B cell (primary cell): ENCODE measurements at regions not wholly inside any gene's neighbourhood (a gene's known extent, or its start where the extent isn't known, plus 50 kb on each side); places are given as distances from the start of the nearest gene placed in this dataset.
A peak's percentile ranks its signal among the peaks of the same experiment; 100 is the strongest.

Experiments
- ATAC-seq: fragments of 200-7000 bp; cut with Tn5 transposase; one replicate; pipeline ENCODE4 v1.10.0; 2021; ENCODE audit warnings: low read depth, mild to moderate bottlenecking, moderate number of reproducible peaks, moderate library complexity
- CTCF ChIA-PET: fragments of 350-600 bp; sonication (Branson Sonifier 250); formaldehyde crosslinking; loops from one replicate; lab custom pipeline; 2021; ENCODE audit warnings: antibody characterized with exemption, inconsistent platforms; lab: Charles Lee
- POLR2A ChIA-PET: fragments of 350-600 bp; sonication (Branson Sonifier 250); formaldehyde crosslinking; loops from one replicate; lab custom pipeline; 2021; ENCODE audit warnings: antibody characterized with exemption; lab: Charles Lee
- DNase-seq: peaks from one replicate; pipeline ENCODE4 v3.0.0; 2013
- H2AFZ ChIP-seq: 2 replicates; pipeline ENCODE4 v1.6.1; 2012; ENCODE audit warnings: mild to moderate bottlenecking, low read depth, low read length; ENCODE audit not compliant: insufficient read depth, poor library complexity, severe bottlenecking
- H3K27ac ChIP-seq, 2 donors: 1 replicate in 1 of 2; 2 replicates in 1 of 2; pipeline ENCODE4 v1.5.1; 2012 to 2013; ENCODE audit warnings: low read length in 2 of 2, mild to moderate bottlenecking in 2 of 2, moderate library complexity in 1 of 2
- H3K27me3 ChIP-seq, 4 experiments: fragments of 200-600 bp in 1 of 4; sonication (generic) in 1 of 4; replicated peaks in 1 of 4; 1 replicate in 2 of 4; 2 replicates in 2 of 4; pipeline versions ENCODE4 v1.6.1 to v1.7.0; 2013 to 2016; ENCODE audit warnings: low read length in 3 of 4, mild to moderate bottlenecking in 2 of 4, mixed read lengths in 1 of 4, moderate library complexity in 1 of 4; ENCODE audit not compliant: insufficient read depth in 4 of 4, control insufficient read depth in 3 of 4; ENCODE audit errors: control extremely low read depth in 1 of 4
- H3K36me3 ChIP-seq, 2 experiments: replicated peaks in 1 of 2; 1 replicate in 1 of 2; 2 replicates in 1 of 2; pipeline versions ENCODE4 v1.6.1 to v1.7.1; 2013; ENCODE audit warnings: low read length in 1 of 2; ENCODE audit not compliant: insufficient read depth in 2 of 2, control insufficient read depth in 1 of 2; ENCODE audit errors: control extremely low read depth in 1 of 2, extremely low read depth in 1 of 2
- H3K4me1 ChIP-seq, 2 donors: fragments of 200-600 bp in 1 of 2; sonication (generic) in 1 of 2; 1 replicate in 1 of 2; 2 replicates in 1 of 2; pipeline versions ENCODE4 v1.5.1 to v1.6.1; 2013 to 2017; ENCODE audit warnings: low read length in 2 of 2; ENCODE audit not compliant: control insufficient read depth in 2 of 2, insufficient read depth in 2 of 2
- H3K4me2 ChIP-seq: replicated peaks from 2 replicates; pipeline ENCODE3; 2012; ENCODE audit warnings: mild to moderate bottlenecking, low read depth, low read length; ENCODE audit not compliant: poor library complexity, severe bottlenecking
- H3K4me3 ChIP-seq, 5 experiments: fragments of 200-600 bp in 1 of 5; sonication (generic) in 1 of 5; 1 replicate in 3 of 5; 2 replicates in 2 of 5; pipeline versions ENCODE4 v1.5.1 to v1.7.0; 2011 to 2016; ENCODE audit warnings: low read length in 4 of 5, mild to moderate bottlenecking in 4 of 5, low read depth in 2 of 5, control low read depth in 1 of 5, moderate library complexity in 1 of 5; ENCODE audit not compliant: insufficient read depth in 1 of 5; ENCODE audit errors: control extremely low read depth in 1 of 5, extremely low read depth in 1 of 5
- H3K79me2 ChIP-seq: fragments of 200-600 bp; sonication (generic); one replicate; pipeline ENCODE4 v1.6.0; 2016; ENCODE audit warnings: low read length; ENCODE audit not compliant: control insufficient read depth, insufficient read depth
- H3K9ac ChIP-seq: fragments of 200-600 bp; sonication (generic); 2 replicates; pipeline ENCODE4 v1.6.1; 2017; ENCODE audit warnings: mild to moderate bottlenecking, low read length, moderate library complexity
- H3K9me3 ChIP-seq, 3 donors: one replicate each; pipeline versions ENCODE4 v1.6.1 to v1.7.1; 2013; ENCODE audit warnings: low read length in 2 of 3; ENCODE audit not compliant: control insufficient read depth in 2 of 3, insufficient read depth in 1 of 3; ENCODE audit errors: control extremely low read depth in 1 of 3
- H4K20me1 ChIP-seq: 2 replicates; pipeline ENCODE4 v1.6.0; 2012; ENCODE audit warnings: mild to moderate bottlenecking, low read length; ENCODE audit not compliant: insufficient read depth, control insufficient read depth, poor library complexity, severe bottlenecking
- H3K27ac Mint-ChIP-seq: one replicate; pipeline ENCODE4 v1.8.0; 2021; ENCODE audit warnings: mixed read lengths
- H3K27me3 Mint-ChIP-seq: one replicate; pipeline ENCODE4 v1.8.0; 2021; ENCODE audit warnings: mixed read lengths
- H3K4me1 Mint-ChIP-seq: one replicate; pipeline ENCODE4 v1.8.0; 2021; ENCODE audit warnings: mixed read lengths
- H3K4me3 Mint-ChIP-seq: one replicate; pipeline ENCODE4 v1.8.0; 2021; ENCODE audit warnings: mixed read lengths
- H3K9me3 Mint-ChIP-seq: one replicate; pipeline ENCODE4 v1.8.0; 2022; ENCODE audit warnings: mixed read lengths; ENCODE audit not compliant: insufficient read depth
- CTCF ChIP-seq: fragments of 200-600 bp; IDR thresholded peaks from one replicate; pipeline ENCODE4 v1.8.0; 2022; ENCODE audit warnings: antibody characterized with exemption, mild to moderate bottlenecking
- EZH2 ChIP-seq: IDR thresholded peaks from 2 replicates; pipeline ENCODE4 v1.6.1; 2012; ENCODE audit warnings: borderline replicate concordance, low read depth, mild to moderate bottlenecking, moderate library complexity, low read length; ENCODE audit not compliant: insufficient read depth, poor library complexity, severe bottlenecking
- WGBS: methylation state at CpG from one replicate; pipeline ENCODE4 v1.1.5; 2013; ENCODE audit warnings: missing lambda C conversion rate; ENCODE audit not compliant: insufficient coverage; 5-methylcytosine and 5-hydroxymethylcytosine counted together
- intact Hi-C: fragments of 100-400 bp; cut with micrococcal nuclease; formaldehyde crosslinking; loops from one replicate; pipeline ENCODE4 v1.10.0; 2022

- peaks cover 9% of the 10 kb centered on the region for H3K27me3 Mint-ChIP-seq
- no peak overlapping the region for H3K27ac ChIP-seq
- no peak overlapping the region for H3K9ac ChIP-seq
- no peak overlapping the region for H3K4me3 ChIP-seq
- no peaks in the 10 kb centered on the region for H3K9me3 ChIP-seq
- TF ChIP-seq EZH2: no peak
- TF ChIP-seq CTCF: no peak
- no peaks in the 10 kb centered on the region for H4K20me1 ChIP-seq
- peaks cover 2% of the 10 kb centered on the region for H3K9me3 Mint-ChIP-seq
- ATAC-seq (no peak), DNase-seq (peak; percentile 9)
- WGBS: 57% methylated on average over 1 of the region's 3 CpGs
- peaks cover 12% of the 10 kb centered on the region for H3K4me1 Mint-ChIP-seq
- peak overlapping the region; percentile 20 for H2AFZ ChIP-seq
- H3K4me3 Mint-ChIP-seq: no peak overlapping the region
- no peaks in the 10 kb centered on the region for H3K36me3 ChIP-seq
- H3K4me2 ChIP-seq: no peak overlapping the region
- POLR2A ChIA-PET: no interaction called here
- no peak overlapping the region for H3K27ac Mint-ChIP-seq
- H3K4me1 ChIP-seq: no peaks in the 10 kb centered on the region
- CTCF ChIA-PET: no interaction called here
- intact Hi-C loops: no loop called here
- no peaks in the 10 kb centered on the region for H3K79me2 ChIP-seq
- H3K27me3 ChIP-seq: peaks cover 0 to 4% (median 0%) of the 10 kb centered on the region in 4 experiments
Observed at GRCh38 chr7:116315803-116316202, 105.5 kb downstream of the TES start.

GRCh38 chr7:116316838-116317628, 106.7 kb downstream of the TES start:
- DNase-seq (no peak), ATAC-seq (peak; percentile 47)
- no peaks in the 10 kb centered on the region for H3K9me3 ChIP-seq
- no peaks in the 10 kb centered on the region for H4K20me1 ChIP-seq
- H3K27ac Mint-ChIP-seq: peak overlapping the region; percentile 26
- H3K9me3 Mint-ChIP-seq: peaks cover 2% of the 10 kb centered on the region
- H3K79me2 ChIP-seq: no peaks in the 10 kb centered on the region
- H3K27me3 ChIP-seq: peaks cover 0 to 4% (median 0%) of the 10 kb centered on the region in 4 experiments
- ChIA-PET CTCF (no interaction called here), POLR2A (no interaction called here)
- H2AFZ ChIP-seq: no peak overlapping the region
- peaks cover 9% of the 10 kb centered on the region for H3K27me3 Mint-ChIP-seq
- no peaks in the 10 kb centered on the region for H3K36me3 ChIP-seq
- H3K27ac ChIP-seq: no peak overlapping the region
- intact Hi-C loops: no loop called here
- 67% methylated on average over 6 of the region's 7 CpGs for WGBS
- H3K4me1 Mint-ChIP-seq: peaks cover 12% of the 10 kb centered on the region
- H3K4me3 Mint-ChIP-seq: peak overlapping the region; percentile 40
- no peak overlapping the region for H3K4me3 ChIP-seq
- no peak overlapping the region for H3K4me2 ChIP-seq
- no peaks in the 10 kb centered on the region for H3K4me1 ChIP-seq
- H3K9ac ChIP-seq: no peak overlapping the region
- no peak for TF ChIP-seq CTCF
- TF ChIP-seq EZH2: no peak
